PC-3 (cell line): ENCODE measurements at regions not wholly inside any gene's neighbourhood (a gene's known extent, or its start where the extent isn't known, plus 50 kb on each side); places are given as distances from the start of the nearest gene placed in this dataset.
A peak's percentile ranks its signal among the peaks of the same experiment; 100 is the strongest.

Experiments
- ATAC-seq: fragments of 200-7000 bp; cut with Tn5 transposase; 2 replicates; pipeline ENCODE4 v1.9.1; 2020; ENCODE audit warnings: mild to moderate bottlenecking, moderate library complexity
- BruUV-seq: library from RNA; stranded (reverse); fragments of 400-500 nt; replicated peaks from 2 replicates; lab custom pipeline; 2021; lab: Mats Ljungman, UMichigan
- CTCF ChIA-PET: fragments of 300-600 bp; sonication (Branson Sonifier 250); formaldehyde crosslinking; loops from one replicate; lab custom pipeline; 2022; ENCODE audit warnings: antibody characterized with exemption; lab: Charles Lee
- POLR2A ChIA-PET: fragments of 300-600 bp; sonication (Branson Sonifier 250); formaldehyde crosslinking; loops from one replicate; lab custom pipeline; 2022; ENCODE audit warnings: antibody characterized with exemption; ENCODE audit not compliant: unreplicated experiment; lab: Charles Lee
- DNase-seq: peaks from one replicate; pipeline ENCODE4 v3.0.0-alpha.2; 2015
- H2AFZ ChIP-seq: fragments of 300-600 bp; sonication (generic); 2 replicates; pipeline ENCODE4 v1.6.0; 2016; ENCODE audit warnings: antibody characterized with exemption, low read length
- H3F3A ChIP-seq: fragments of 300-600 bp; sonication (generic); one replicate; pipeline ENCODE4 v1.6.0; 2017; ENCODE audit warnings: antibody characterized with exemption, low read length, control low read depth, mild to moderate bottlenecking; ENCODE audit not compliant: unreplicated experiment
- H3K27ac ChIP-seq: fragments of 300-600 bp; sonication (generic); 2 replicates; pipeline ENCODE4 v1.5.1; 2016; ENCODE audit warnings: mild to moderate bottlenecking, low read length
- H3K27me3 ChIP-seq: fragments of 300-600 bp; sonication (generic); 2 replicates; pipeline ENCODE4 v1.6.1; 2016; ENCODE audit warnings: low read length, mixed read lengths
- H3K36me3 ChIP-seq: fragments of 300-600 bp; sonication (generic); 2 replicates; pipeline ENCODE4 v1.6.1; 2016; ENCODE audit warnings: low read depth, mixed run types, low read length, mixed read lengths
- H3K4me1 ChIP-seq: fragments of 300-600 bp; sonication (generic); 2 replicates; pipeline ENCODE4 v1.5.1; 2016; ENCODE audit warnings: low read length; ENCODE audit not compliant: insufficient read depth
- H3K4me2 ChIP-seq: fragments of 300-600 bp; sonication (generic); 2 replicates; pipeline ENCODE4 v1.6.0; 2016; ENCODE audit warnings: low read length
- H3K4me3 ChIP-seq: fragments of 300-600 bp; sonication (generic); 2 replicates; pipeline ENCODE4 v1.5.1; 2016; ENCODE audit warnings: mild to moderate bottlenecking, low read length, mixed read lengths
- H3K79me2 ChIP-seq: fragments of 300-600 bp; sonication (generic); 2 replicates; pipeline ENCODE4 v1.6.1; 2017; ENCODE audit warnings: low read length, mixed read lengths
- H3K9ac ChIP-seq: fragments of 300-600 bp; sonication (generic); 2 replicates; pipeline ENCODE4 v1.6.0; 2016; ENCODE audit warnings: mild to moderate bottlenecking, low read length
- H3K9me2 ChIP-seq: fragments of 300-600 bp; sonication (generic); replicated peaks from 2 replicates; pipeline ENCODE4 v1.6.1; 2016; ENCODE audit warnings: mixed run types, low read length, mixed read lengths
- H3K9me3 ChIP-seq: fragments of 300-600 bp; sonication (generic); 2 replicates; pipeline ENCODE4 v1.6.1; 2016; ENCODE audit warnings: low read length, mixed read lengths
- H4K20me1 ChIP-seq: fragments of 300-600 bp; sonication (generic); 2 replicates; pipeline ENCODE4 v1.6.1; 2016; ENCODE audit warnings: low read length, mixed read lengths
- EZH2 ChIP-seq: fragments of 300-600 bp; sonication (generic); IDR thresholded peaks from one replicate; pipeline ENCODE4 v1.6.1; 2017; ENCODE audit warnings: antibody characterized with exemption, mild to moderate bottlenecking, low read length; ENCODE audit not compliant: unreplicated experiment
- EZH2phosphoT487 ChIP-seq: fragments of 300-600 bp; sonication (generic); IDR thresholded peaks from 2 replicates; pipeline ENCODE4 v1.6.1; 2018; ENCODE audit warnings: mild to moderate bottlenecking, antibody characterized with exemption, low read length, borderline replicate concordance
- intact Hi-C: fragments of 100-400 bp; cut with micrococcal nuclease; formaldehyde crosslinking; loops from 2 replicates; pipeline ENCODE4 v1.9.0; 2023
- TF ChIP-seq, protein P1 (sequence below): fragments of 300-600 bp; sonication (generic); conservative IDR thresholded peaks from 2 replicates; pipeline ENCODE4 v1.5.1; 2017; ENCODE audit warnings: antibody characterized with exemption, low read depth, mild to moderate bottlenecking, low read length

DNA sequence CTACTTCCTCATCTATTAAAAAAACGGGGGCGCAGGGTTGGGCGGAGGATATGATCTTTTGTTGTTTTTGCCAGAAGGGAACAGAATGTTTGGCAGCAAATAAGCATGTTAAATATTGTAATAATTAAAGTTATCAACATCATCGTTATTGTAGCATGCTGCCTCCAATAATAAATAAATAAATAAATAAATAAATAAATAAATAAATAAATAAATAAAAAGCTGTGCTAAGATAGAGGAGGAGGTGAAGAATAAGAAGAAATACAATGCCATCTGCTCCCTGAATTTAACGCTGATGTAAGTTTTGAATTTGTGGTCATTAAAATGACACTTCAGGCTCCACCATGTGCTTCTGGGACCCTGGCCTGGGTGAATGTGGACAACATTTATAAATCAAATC, 508.0 kb upstream of the TNC start:
- Histone ChIP-seq H3K27me3 (no peaks in the 10 kb centered on the region), H2AFZ (no peak overlapping the region), H3K4me2 (no peak overlapping the region), H3K9me3 (no peaks in the 10 kb centered on the region), H3K4me3 (no peak overlapping the region), H3K36me3 (no peaks in the 10 kb centered on the region), H4K20me1 (no peaks in the 10 kb centered on the region), H3K79me2 (no peaks in the 10 kb centered on the region), H3K4me1 (0 out of 2 replicates have a peak, but pooled peaks cover 3% of the 10 kb centered on the region), H3K9ac (no peak overlapping the region), H3K9me2 (no peaks in the 10 kb centered on the region), H3F3A (no peaks in the 10 kb centered on the region), H3K27ac (no peak overlapping the region)
- no TSS peak for BruUV-seq
- ATAC-seq (no peak), DNase-seq (no peak)
- intact Hi-C loops, result no loop called here
- TF ChIP-seq, protein P1, sequence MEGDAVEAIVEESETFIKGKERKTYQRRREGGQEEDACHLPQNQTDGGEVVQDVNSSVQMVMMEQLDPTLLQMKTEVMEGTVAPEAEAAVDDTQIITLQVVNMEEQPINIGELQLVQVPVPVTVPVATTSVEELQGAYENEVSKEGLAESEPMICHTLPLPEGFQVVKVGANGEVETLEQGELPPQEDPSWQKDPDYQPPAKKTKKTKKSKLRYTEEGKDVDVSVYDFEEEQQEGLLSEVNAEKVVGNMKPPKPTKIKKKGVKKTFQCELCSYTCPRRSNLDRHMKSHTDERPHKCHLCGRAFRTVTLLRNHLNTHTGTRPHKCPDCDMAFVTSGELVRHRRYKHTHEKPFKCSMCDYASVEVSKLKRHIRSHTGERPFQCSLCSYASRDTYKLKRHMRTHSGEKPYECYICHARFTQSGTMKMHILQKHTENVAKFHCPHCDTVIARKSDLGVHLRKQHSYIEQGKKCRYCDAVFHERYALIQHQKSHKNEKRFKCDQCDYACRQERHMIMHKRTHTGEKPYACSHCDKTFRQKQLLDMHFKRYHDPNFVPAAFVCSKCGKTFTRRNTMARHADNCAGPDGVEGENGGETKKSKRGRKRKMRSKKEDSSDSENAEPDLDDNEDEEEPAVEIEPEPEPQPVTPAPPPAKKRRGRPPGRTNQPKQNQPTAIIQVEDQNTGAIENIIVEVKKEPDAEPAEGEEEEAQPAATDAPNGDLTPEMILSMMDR, result no peak
- POLR2A ChIA-PET, result no interaction called here
- CTCF ChIA-PET, result no interaction called here

DNA sequence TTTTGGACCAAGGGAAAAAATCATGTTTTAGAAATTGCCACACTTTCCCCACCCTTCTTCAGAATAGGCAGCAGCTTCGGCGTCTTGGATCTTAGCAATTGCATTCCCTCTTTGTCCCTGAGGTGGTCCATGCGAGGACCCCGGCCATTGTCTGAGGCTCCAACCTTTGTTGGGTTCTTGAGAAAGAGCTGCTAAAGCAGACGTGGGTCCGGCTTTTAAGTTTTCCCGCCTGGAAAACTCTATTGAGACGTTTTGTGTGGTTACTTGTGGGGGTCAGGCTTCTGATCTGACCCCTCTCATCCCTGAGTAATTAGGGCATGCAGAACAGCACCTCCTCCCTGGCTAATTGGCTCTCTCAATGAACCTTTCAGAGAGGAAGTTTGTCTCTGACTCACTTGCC, 509.6 kb upstream of the TNC start:
- Histone ChIP-seq H3F3A (no peaks in the 10 kb centered on the region), H3K4me1 (0 out of 2 replicates have a peak, but pooled peaks cover 3% of the 10 kb centered on the region), H4K20me1 (no peaks in the 10 kb centered on the region), H3K9me2 (no peaks in the 10 kb centered on the region), H3K9ac (no peak overlapping the region), H3K27me3 (no peaks in the 10 kb centered on the region), H3K27ac (no peak overlapping the region), H3K9me3 (no peaks in the 10 kb centered on the region), H3K36me3 (no peaks in the 10 kb centered on the region), H3K79me2 (no peaks in the 10 kb centered on the region), H2AFZ (no peak overlapping the region), H3K4me2 (no peak overlapping the region), H3K4me3 (no peak overlapping the region)
- ChIA-PET CTCF (no interaction called here), POLR2A (no interaction called here)
- ATAC-seq (no peak), DNase-seq (no peak)
- intact Hi-C loops, result no loop called here
- TF ChIP-seq EZH2, result no peak
- no TSS peak for BruUV-seq

DNA sequence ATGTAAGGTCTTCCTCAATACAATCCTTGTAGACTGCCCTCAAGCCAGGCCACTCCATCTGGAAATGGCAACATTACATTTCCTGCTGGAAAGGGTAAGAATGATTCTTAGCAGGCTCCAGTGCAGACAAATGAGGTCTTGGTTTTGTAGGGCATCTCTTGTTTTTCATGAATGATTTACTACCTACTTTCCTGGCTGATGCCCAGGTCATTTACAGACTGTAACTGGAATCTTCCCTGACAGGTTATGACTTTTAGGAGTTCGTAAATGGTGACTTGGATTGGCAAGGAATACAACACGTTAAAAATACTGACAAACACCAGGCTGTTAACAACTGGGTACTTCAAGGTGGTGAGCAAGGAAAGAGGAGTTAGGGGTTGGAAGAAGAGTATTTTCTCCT, 510.5 kb upstream of the TNC start:
- Histone ChIP-seq H3K36me3 (no peaks in the 10 kb centered on the region), H3K4me1 (0 out of 2 replicates have a peak, but pooled peaks cover 3% of the 10 kb centered on the region), H3K9ac (no peak overlapping the region), H3K9me3 (no peaks in the 10 kb centered on the region), H3K4me3 (no peak overlapping the region), H3K27ac (no peak overlapping the region), H2AFZ (no peak overlapping the region), H3K9me2 (no peaks in the 10 kb centered on the region), H4K20me1 (no peaks in the 10 kb centered on the region), H3K79me2 (no peaks in the 10 kb centered on the region), H3K27me3 (no peaks in the 10 kb centered on the region), H3K4me2 (no peak overlapping the region), H3F3A (no peaks in the 10 kb centered on the region)
- intact Hi-C loops, result no loop called here
- CTCF ChIA-PET, result interaction anchor here (0.6 kb wide), 1 partner anchor 252 kb away, joined by 3 read pairs; no protein-coding TSS in a partner anchor
- POLR2A ChIA-PET, result no interaction called here
- ATAC-seq, result no peak
- BruUV-seq, result no TSS peak
- TF ChIP-seq EZH2phosphoT487 (no peak), EZH2 (no peak)
- TF ChIP-seq, protein P1, result no peak
- DNase-seq, result peak; percentile 4
